HEK293 (cell line): ENCODE measurements at regions not wholly inside any gene's neighbourhood (a gene's known extent, or its start where the extent isn't known, plus 50 kb on each side); places are given as distances from the start of the nearest gene placed in this dataset.

ENCODE experiments used
- CTCF ChIA-PET: fragments of 350-600 bp; formaldehyde crosslinking; extraction: SDS; loops from one replicate; lab custom pipeline; 2021; ENCODE audit warnings: antibody characterized with exemption; lab: Yijun Ruan, JAX
- POLR2A ChIA-PET: fragments of 300-600 bp; formaldehyde crosslinking; extraction: SDS; loops from one replicate; lab custom pipeline; 2020; ENCODE audit warnings: antibody characterized with exemption, inconsistent platforms; lab: Yijun Ruan, JAX
- H3K27ac ChIP-seq: fragments of 200-500 bp; sonication (Bioruptor generic); 2 replicates; pipeline ENCODE4 v1.5.1; 2014; ENCODE audit warnings: low read depth, low read length, control low read depth, inconsistent platforms; ENCODE audit errors: extremely low read depth
- H3K36me3 ChIP-seq, 2 experiments: fragments of 200-500 bp in 1 of 2; sonication (Bioruptor generic) in 1 of 2; 1 replicate in 1 of 2; 2 replicates in 1 of 2; pipeline ENCODE4 v1.5.1; 2014 to 2017; ENCODE audit warnings: inconsistent platforms in 2 of 2, low read length in 2 of 2; ENCODE audit not compliant: control insufficient read depth in 2 of 2, insufficient read depth in 1 of 2
- H3K4me1 ChIP-seq: fragments of 200-500 bp; sonication (Bioruptor generic); 2 replicates; pipeline ENCODE4 v1.5.1; 2014; ENCODE audit warnings: mild to moderate bottlenecking, low read length, inconsistent platforms; ENCODE audit not compliant: control insufficient read depth, insufficient read depth
- H3K4me3 ChIP-seq: 2 replicates; pipeline ENCODE4 v1.5.1; 2011; ENCODE audit warnings: low read depth, mild to moderate bottlenecking, control low read depth, low read length, moderate library complexity
- H3K9me3 ChIP-seq: fragments of 200-500 bp; sonication (Bioruptor generic); 2 replicates; pipeline ENCODE4 v1.5.1; 2014; ENCODE audit warnings: low read depth, low read length, inconsistent platforms; ENCODE audit not compliant: control insufficient read depth, insufficient read depth
- BCL11B ChIP-seq: fragments of 450-650 bp; formaldehyde crosslinking; IDR thresholded peaks from 2 replicates; pipeline ENCODE4 v1.5.1; 2016; ENCODE audit warnings: low read depth, missing biosample characterization, missing genetic modification characterization
- FEZF1 ChIP-seq: fragments of 450-650 bp; formaldehyde crosslinking; IDR thresholded peaks from 2 replicates; pipeline ENCODE4 v1.5.1; 2016; ENCODE audit warnings: missing biosample characterization, missing genetic modification characterization
- HOXD13 ChIP-seq: sonication (generic); formaldehyde crosslinking; IDR thresholded peaks from 2 replicates; pipeline ENCODE4 v1.8.0; 2022; ENCODE audit warnings: missing genetic modification reagents, borderline replicate concordance
- KLF16 ChIP-seq: fragments of 450-650 bp; formaldehyde crosslinking; IDR thresholded peaks from 2 replicates; pipeline ENCODE4 v1.5.1; 2017; ENCODE audit warnings: missing biosample characterization, missing genetic modification characterization
- WT1 ChIP-seq: fragments of 450-650 bp; formaldehyde crosslinking; IDR thresholded peaks from 2 replicates; pipeline ENCODE4 v1.5.1; 2016; ENCODE audit warnings: missing biosample characterization, missing genetic modification characterization
- ZBTB17 ChIP-seq: fragments of 450-650 bp; formaldehyde crosslinking; IDR thresholded peaks from 2 replicates; pipeline ENCODE4 v1.5.1; 2016; ENCODE audit warnings: missing biosample characterization, missing genetic modification characterization
- ZBTB8A ChIP-seq: fragments of 450-650 bp; formaldehyde crosslinking; IDR thresholded peaks from 2 replicates; pipeline ENCODE4 v1.5.1; 2016; ENCODE audit warnings: missing biosample characterization, missing genetic modification characterization
- ZNF138 ChIP-seq: fragments of 450-650 bp; formaldehyde crosslinking; IDR thresholded peaks from 2 replicates; pipeline ENCODE4 v1.5.1; 2016; ENCODE audit warnings: missing biosample characterization, missing genetic modification characterization, borderline replicate concordance
- ZNF16 ChIP-seq: fragments of 450-650 bp; formaldehyde crosslinking; IDR thresholded peaks from 2 replicates; pipeline ENCODE4 v1.5.1; 2016; ENCODE audit warnings: low read depth, missing biosample characterization, missing genetic modification characterization
- ZNF184 ChIP-seq: fragments of 450-650 bp; IDR thresholded peaks from 2 replicates; pipeline ENCODE4 v1.5.1; 2018; ENCODE audit warnings: missing biosample characterization, mild to moderate bottlenecking, missing genetic modification characterization
- ZNF211 ChIP-seq: fragments of 450-650 bp; formaldehyde crosslinking; IDR thresholded peaks from 2 replicates; pipeline ENCODE4 v1.5.1; 2016; ENCODE audit warnings: low read depth, missing biosample characterization, missing genetic modification characterization
- ZNF266 ChIP-seq: fragments of 450-650 bp; formaldehyde crosslinking; IDR thresholded peaks from 2 replicates; pipeline ENCODE4 v1.5.1; 2016; ENCODE audit warnings: missing biosample characterization, missing genetic modification characterization, low read depth
- ZNF324 ChIP-seq: fragments of 450-650 bp; formaldehyde crosslinking; IDR thresholded peaks from 2 replicates; pipeline ENCODE4 v1.5.1; 2016; ENCODE audit warnings: missing biosample characterization, missing genetic modification characterization
- ZNF335 ChIP-seq: fragments of 450-650 bp; formaldehyde crosslinking; conservative IDR thresholded peaks from 2 replicates; pipeline ENCODE4 v1.5.1; 2016; ENCODE audit warnings: missing biosample characterization, missing genetic modification characterization
- ZNF366 ChIP-seq: fragments of 450-650 bp; formaldehyde crosslinking; conservative IDR thresholded peaks from 2 replicates; pipeline ENCODE4 v1.5.1; 2016; ENCODE audit warnings: missing biosample characterization, missing genetic modification characterization
- ZNF416 ChIP-seq: fragments of 450-650 bp; formaldehyde crosslinking; IDR thresholded peaks from 2 replicates; pipeline ENCODE4 v1.5.1; 2016; ENCODE audit warnings: missing biosample characterization, missing genetic modification characterization
- ZNF426 ChIP-seq: fragments of 450-650 bp; formaldehyde crosslinking; IDR thresholded peaks from 2 replicates; pipeline ENCODE4 v1.5.1; 2017; ENCODE audit warnings: missing biosample characterization, missing genetic modification characterization, mild to moderate bottlenecking, inconsistent platforms, moderate library complexity
- ZNF473 ChIP-seq: fragments of 450-650 bp; formaldehyde crosslinking; IDR thresholded peaks from 2 replicates; pipeline ENCODE4 v1.5.1; 2017; ENCODE audit warnings: missing biosample characterization, missing genetic modification characterization
- ZNF48 ChIP-seq: fragments of 450-650 bp; formaldehyde crosslinking; IDR thresholded peaks from 2 replicates; pipeline ENCODE4 v1.5.1; 2016; ENCODE audit warnings: missing biosample characterization, missing genetic modification characterization
- ZNF544 ChIP-seq: fragments of 450-650 bp; formaldehyde crosslinking; IDR thresholded peaks from 2 replicates; pipeline ENCODE4 v1.5.0; 2017; ENCODE audit warnings: missing biosample characterization, missing genetic modification characterization
- ZNF555 ChIP-seq: fragments of 450-650 bp; formaldehyde crosslinking; conservative IDR thresholded peaks from 2 replicates; pipeline ENCODE4 v1.5.1; 2017; ENCODE audit warnings: missing biosample characterization, mild to moderate bottlenecking, missing genetic modification characterization, inconsistent platforms
- ZNF558 ChIP-seq: fragments of 450-650 bp; formaldehyde crosslinking; IDR thresholded peaks from 2 replicates; pipeline ENCODE4 v1.5.1; 2016; ENCODE audit warnings: missing biosample characterization, missing genetic modification characterization
- ZNF624 ChIP-seq: fragments of 450-650 bp; formaldehyde crosslinking; IDR thresholded peaks from 2 replicates; pipeline ENCODE4 v1.5.1; 2017; ENCODE audit warnings: missing biosample characterization, missing genetic modification characterization
- ZNF701 ChIP-seq: fragments of 450-650 bp; formaldehyde crosslinking; IDR thresholded peaks from 2 replicates; pipeline ENCODE4 v1.5.1; 2016; ENCODE audit warnings: missing biosample characterization, missing genetic modification characterization
- ZNF843 ChIP-seq: fragments of 450-650 bp; formaldehyde crosslinking; IDR thresholded peaks from 2 replicates; pipeline ENCODE4 v1.5.1; 2016; ENCODE audit warnings: missing biosample characterization, missing genetic modification characterization
- TF ChIP-seq, protein P1 (sequence below): fragments of 450-650 bp; formaldehyde crosslinking; IDR thresholded peaks from 2 replicates; pipeline ENCODE4 v1.5.1; 2016; ENCODE audit warnings: missing biosample characterization, missing genetic modification characterization
- TF ChIP-seq, protein P2 (sequence below): fragments of 450-650 bp; formaldehyde crosslinking; IDR thresholded peaks from 2 replicates; pipeline ENCODE4 v1.5.1; 2016; ENCODE audit warnings: missing biosample characterization, missing genetic modification characterization
- TF ChIP-seq, protein P3 (sequence below): fragments of 450-650 bp; formaldehyde crosslinking; IDR thresholded peaks from 2 replicates; pipeline ENCODE4 v1.5.1; 2017; ENCODE audit warnings: missing biosample characterization, missing genetic modification characterization
- TF ChIP-seq, protein P4 (sequence below): fragments of 450-650 bp; formaldehyde crosslinking; IDR thresholded peaks from 2 replicates; pipeline ENCODE4 v1.5.1; 2016; ENCODE audit warnings: missing biosample characterization, missing genetic modification characterization
- TF ChIP-seq, protein P5 (sequence below): fragments of 450-650 bp; formaldehyde crosslinking; IDR thresholded peaks from 2 replicates; pipeline ENCODE4 v1.5.1; 2016; ENCODE audit warnings: missing biosample characterization, missing genetic modification characterization
- TF ChIP-seq, protein P6 (sequence below): fragments of 450-650 bp; formaldehyde crosslinking; IDR thresholded peaks from 2 replicates; pipeline ENCODE4 v1.5.1; 2016; ENCODE audit warnings: missing biosample characterization, missing genetic modification characterization

DNA sequence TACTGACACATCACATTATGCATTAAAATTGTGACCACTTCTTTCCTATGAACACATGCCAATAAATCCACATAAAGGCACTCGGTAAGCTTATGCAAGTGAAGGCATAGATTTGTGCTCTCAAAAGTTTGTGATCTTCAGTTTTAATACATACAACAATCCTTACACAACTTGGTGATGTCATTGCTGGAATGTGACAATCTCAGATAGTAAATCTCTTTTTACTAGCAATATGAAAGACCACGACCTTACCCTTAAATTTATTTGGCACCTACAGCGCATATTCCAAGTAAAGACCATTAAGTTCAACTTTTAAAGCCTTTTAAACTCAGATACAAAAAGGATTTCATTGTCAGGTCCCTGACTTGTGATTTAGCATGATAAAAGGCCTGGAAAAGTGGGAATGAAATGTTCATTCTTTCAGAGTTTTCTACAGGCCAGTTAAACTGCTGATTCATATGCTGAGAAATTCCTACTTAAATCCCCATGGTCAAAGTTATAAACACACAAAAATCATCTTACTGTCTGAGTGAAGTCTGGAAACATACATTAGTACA lies 157.4 kb downstream of the SIPA1L2 start:
- peaks cover 14% of the 10 kb centered on the region for H3K4me1 ChIP-seq
- H3K27ac ChIP-seq = no peak overlapping the region
- ChIA-PET CTCF (no interaction called here), POLR2A (no interaction called here)
- H3K36me3 ChIP-seq = peaks cover 4 to 5% of the 10 kb centered on the region in 2 experiments; a peak in 2 of 3 replicates
- H3K9me3 ChIP-seq = no peaks in the 10 kb centered on the region
- no peak overlapping the region for H3K4me3 ChIP-seq
- TF ChIP-seq ZNF16 (tag by site-specific recombination) (no peak), ZNF544 (tag by site-specific recombination) (no peak), ZNF211 (tag by site-specific recombination) (no peak), ZNF48 (tag by site-specific recombination) (no peak), ZNF138 (tag by site-specific recombination) (no peak), ZBTB17 (no peak), ZBTB8A (tag by site-specific recombination) (no peak), ZNF701 (no peak), ZNF555 (tag by site-specific recombination) (no peak), ZNF624 (tag by site-specific recombination) (no peak), ZNF324 (tag by site-specific recombination) (no peak), ZNF426 (tag by site-specific recombination) (no peak), ZNF473 (tag by site-specific recombination) (no peak), ZNF843 (peak; percentile 91), ZNF266 (tag by site-specific recombination) (no peak), ZNF558 (tag by site-specific recombination) (no peak; the same call in 1 of the 2 replicates), ZNF335 (tag by site-specific recombination) (no peak), KLF16 (tag by site-specific recombination) (peak; percentile 68; the same call in 1 of the 2 replicates), ZNF416 (tag by site-specific recombination) (no peak), HOXD13 (CRISPR knock-in tag) (peak; percentile 93), FEZF1 (peak; percentile 85), ZNF184 (no peak), BCL11B (tag by site-specific recombination) (peak; percentile 66; the same call in 1 of the 2 replicates), ZNF366 (tag by site-specific recombination) (peak; percentile 37; the same call in 1 of the 2 replicates), WT1 (no peak)
- TF ChIP-seq, protein P1, sequence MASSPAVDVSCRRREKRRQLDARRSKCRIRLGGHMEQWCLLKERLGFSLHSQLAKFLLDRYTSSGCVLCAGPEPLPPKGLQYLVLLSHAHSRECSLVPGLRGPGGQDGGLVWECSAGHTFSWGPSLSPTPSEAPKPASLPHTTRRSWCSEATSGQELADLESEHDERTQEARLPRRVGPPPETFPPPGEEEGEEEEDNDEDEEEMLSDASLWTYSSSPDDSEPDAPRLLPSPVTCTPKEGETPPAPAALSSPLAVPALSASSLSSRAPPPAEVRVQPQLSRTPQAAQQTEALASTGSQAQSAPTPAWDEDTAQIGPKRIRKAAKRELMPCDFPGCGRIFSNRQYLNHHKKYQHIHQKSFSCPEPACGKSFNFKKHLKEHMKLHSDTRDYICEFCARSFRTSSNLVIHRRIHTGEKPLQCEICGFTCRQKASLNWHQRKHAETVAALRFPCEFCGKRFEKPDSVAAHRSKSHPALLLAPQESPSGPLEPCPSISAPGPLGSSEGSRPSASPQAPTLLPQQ (tag by site-specific recombination) = peak; percentile 47
- TF ChIP-seq, protein P2, sequence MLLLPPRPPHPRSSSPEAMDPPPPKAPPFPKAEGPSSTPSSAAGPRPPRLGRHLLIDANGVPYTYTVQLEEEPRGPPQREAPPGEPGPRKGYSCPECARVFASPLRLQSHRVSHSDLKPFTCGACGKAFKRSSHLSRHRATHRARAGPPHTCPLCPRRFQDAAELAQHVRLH (tag by site-specific recombination) = peak; percentile 51; the same call in 1 of the 2 replicates
- TF ChIP-seq, protein P3, sequence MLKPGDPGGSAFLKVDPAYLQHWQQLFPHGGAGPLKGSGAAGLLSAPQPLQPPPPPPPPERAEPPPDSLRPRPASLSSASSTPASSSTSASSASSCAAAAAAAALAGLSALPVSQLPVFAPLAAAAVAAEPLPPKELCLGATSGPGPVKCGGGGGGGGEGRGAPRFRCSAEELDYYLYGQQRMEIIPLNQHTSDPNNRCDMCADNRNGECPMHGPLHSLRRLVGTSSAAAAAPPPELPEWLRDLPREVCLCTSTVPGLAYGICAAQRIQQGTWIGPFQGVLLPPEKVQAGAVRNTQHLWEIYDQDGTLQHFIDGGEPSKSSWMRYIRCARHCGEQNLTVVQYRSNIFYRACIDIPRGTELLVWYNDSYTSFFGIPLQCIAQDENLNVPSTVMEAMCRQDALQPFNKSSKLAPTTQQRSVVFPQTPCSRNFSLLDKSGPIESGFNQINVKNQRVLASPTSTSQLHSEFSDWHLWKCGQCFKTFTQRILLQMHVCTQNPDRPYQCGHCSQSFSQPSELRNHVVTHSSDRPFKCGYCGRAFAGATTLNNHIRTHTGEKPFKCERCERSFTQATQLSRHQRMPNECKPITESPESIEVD (tag by site-specific recombination) = peak; percentile 84
- TF ChIP-seq, protein P4, sequence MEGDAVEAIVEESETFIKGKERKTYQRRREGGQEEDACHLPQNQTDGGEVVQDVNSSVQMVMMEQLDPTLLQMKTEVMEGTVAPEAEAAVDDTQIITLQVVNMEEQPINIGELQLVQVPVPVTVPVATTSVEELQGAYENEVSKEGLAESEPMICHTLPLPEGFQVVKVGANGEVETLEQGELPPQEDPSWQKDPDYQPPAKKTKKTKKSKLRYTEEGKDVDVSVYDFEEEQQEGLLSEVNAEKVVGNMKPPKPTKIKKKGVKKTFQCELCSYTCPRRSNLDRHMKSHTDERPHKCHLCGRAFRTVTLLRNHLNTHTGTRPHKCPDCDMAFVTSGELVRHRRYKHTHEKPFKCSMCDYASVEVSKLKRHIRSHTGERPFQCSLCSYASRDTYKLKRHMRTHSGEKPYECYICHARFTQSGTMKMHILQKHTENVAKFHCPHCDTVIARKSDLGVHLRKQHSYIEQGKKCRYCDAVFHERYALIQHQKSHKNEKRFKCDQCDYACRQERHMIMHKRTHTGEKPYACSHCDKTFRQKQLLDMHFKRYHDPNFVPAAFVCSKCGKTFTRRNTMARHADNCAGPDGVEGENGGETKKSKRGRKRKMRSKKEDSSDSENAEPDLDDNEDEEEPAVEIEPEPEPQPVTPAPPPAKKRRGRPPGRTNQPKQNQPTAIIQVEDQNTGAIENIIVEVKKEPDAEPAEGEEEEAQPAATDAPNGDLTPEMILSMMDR (tag by site-specific recombination) = no peak
- TF ChIP-seq, protein P5, sequence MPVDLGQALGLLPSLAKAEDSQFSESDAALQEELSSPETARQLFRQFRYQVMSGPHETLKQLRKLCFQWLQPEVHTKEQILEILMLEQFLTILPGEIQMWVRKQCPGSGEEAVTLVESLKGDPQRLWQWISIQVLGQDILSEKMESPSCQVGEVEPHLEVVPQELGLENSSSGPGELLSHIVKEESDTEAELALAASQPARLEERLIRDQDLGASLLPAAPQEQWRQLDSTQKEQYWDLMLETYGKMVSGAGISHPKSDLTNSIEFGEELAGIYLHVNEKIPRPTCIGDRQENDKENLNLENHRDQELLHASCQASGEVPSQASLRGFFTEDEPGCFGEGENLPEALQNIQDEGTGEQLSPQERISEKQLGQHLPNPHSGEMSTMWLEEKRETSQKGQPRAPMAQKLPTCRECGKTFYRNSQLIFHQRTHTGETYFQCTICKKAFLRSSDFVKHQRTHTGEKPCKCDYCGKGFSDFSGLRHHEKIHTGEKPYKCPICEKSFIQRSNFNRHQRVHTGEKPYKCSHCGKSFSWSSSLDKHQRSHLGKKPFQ = no peak
- TF ChIP-seq, protein P6, sequence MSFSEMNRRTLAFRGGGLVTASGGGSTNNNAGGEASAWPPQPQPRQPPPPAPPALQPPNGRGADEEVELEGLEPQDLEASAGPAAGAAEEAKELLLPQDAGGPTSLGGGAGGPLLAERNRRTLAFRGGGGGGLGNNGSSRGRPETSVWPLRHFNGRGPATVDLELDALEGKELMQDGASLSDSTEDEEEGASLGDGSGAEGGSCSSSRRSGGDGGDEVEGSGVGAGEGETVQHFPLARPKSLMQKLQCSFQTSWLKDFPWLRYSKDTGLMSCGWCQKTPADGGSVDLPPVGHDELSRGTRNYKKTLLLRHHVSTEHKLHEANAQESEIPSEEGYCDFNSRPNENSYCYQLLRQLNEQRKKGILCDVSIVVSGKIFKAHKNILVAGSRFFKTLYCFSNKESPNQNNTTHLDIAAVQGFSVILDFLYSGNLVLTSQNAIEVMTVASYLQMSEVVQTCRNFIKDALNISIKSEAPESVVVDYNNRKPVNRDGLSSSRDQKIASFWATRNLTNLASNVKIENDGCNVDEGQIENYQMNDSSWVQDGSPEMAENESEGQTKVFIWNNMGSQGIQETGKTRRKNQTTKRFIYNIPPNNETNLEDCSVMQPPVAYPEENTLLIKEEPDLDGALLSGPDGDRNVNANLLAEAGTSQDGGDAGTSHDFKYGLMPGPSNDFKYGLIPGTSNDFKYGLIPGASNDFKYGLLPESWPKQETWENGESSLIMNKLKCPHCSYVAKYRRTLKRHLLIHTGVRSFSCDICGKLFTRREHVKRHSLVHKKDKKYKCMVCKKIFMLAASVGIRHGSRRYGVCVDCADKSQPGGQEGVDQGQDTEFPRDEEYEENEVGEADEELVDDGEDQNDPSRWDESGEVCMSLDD (tag by site-specific recombination) = no peak
